ENCODE measurements at regions not wholly inside any gene's neighbourhood (a gene's known extent, or its start where the extent isn't known, plus 50 kb on each side); places are given as distances from the start of the nearest gene placed in this dataset.

DNA sequence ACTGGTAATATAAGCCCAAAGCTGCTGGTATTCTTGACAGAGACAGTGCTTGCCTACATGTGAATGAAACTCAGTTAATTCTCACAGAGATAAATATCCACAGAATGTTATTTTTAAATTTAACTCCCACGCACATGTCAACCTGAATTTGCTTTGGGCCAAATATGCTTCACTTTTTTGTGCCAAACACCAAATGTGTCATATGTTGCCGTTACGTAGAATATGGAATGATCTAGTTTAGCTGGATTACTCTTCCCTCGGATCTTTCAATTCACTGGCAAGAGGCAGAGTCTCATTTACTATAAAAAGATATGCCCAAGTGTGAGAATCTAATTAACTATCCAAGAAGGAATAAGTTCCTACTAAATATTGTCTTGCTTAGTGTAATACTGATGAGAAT, 933.4 kb upstream of the COX7C start:
- Histone ChIP-seq H3K27ac (ENCODE audit: low read depth, low read length) (no peak overlapping the region), H3K9me3 (ENCODE audit: control insufficient read depth, insufficient read depth, low read length) (no peaks in the 10 kb centered on the region), H3K27me3 (ENCODE audit: control insufficient read depth, insufficient read depth, low read length) (no peaks in the 10 kb centered on the region)

DNA sequence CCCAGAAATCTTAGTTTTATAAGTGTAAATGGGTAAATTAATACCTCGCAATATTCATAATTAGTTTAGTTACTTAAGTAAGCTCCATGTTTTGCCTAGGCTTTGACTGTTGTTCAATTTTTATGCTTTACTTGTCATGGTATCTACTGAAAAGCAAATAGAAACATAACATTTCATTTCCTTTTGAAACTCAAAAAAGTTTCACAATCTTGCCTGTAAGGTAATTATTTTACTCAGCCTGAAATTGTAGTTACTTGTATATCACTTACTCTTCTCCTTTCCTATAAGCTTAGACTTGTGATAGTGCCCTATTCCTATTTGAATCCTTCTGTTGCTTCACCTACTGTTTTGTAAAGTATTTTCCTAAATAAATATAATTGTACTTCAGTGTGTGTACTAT, 914.4 kb upstream of the COX7C start:
- Histone ChIP-seq H3K36me3 (ENCODE audit: control insufficient read depth, insufficient read depth, low read length) (no peaks in the 10 kb centered on the region), H3K27ac (ENCODE audit: low read depth, low read length) (no peak overlapping the region), H3K9me3 (ENCODE audit: control insufficient read depth, insufficient read depth, low read length) (no peaks in the 10 kb centered on the region), H3K9ac (ENCODE audit: low read depth, low read length) (no peak overlapping the region), H3K4me1 (ENCODE audit: control insufficient read depth, insufficient read depth, low read length) (no peaks in the 10 kb centered on the region), H3K4me3 (ENCODE audit: low read depth, low read length) (no peak overlapping the region), H3K27me3 (ENCODE audit: control insufficient read depth, insufficient read depth, low read length) (no peaks in the 10 kb centered on the region)

More for the DNA sequence above, 933.4 kb upstream of the COX7C start:
- no peak overlapping the region for H3K4me3 ChIP-seq (ENCODE audit: low read depth, low read length)
- H3K4me1 ChIP-seq (ENCODE audit: control insufficient read depth, insufficient read depth, low read length) = no peaks in the 10 kb centered on the region
- no peak overlapping the region for H3K9ac ChIP-seq (ENCODE audit: low read depth, low read length)
- H3K36me3 ChIP-seq (ENCODE audit: control insufficient read depth, insufficient read depth, low read length) = no peaks in the 10 kb centered on the region

DNA sequence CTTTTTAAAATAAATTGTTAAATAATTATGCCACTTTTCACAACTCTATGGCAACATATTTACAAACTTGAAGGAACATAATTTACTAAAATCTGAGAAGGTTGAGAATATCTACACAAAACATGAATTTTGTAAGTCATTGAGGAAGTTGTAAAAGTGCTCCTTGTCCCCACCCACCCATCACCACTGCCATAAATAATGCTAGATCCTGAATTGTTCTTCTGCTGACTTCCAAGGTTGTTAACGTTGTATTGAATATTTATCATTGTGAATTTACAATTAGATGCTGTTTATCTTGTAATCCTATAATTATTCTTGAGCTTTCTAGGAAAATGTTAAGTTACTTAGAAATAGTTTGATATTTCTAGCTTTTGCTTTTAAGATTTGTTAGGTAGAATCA, 908.0 kb upstream of the COX7C start:
- no peaks in the 10 kb centered on the region for H3K27me3 ChIP-seq (ENCODE audit: control insufficient read depth, insufficient read depth, low read length)
- no peaks in the 10 kb centered on the region for H3K4me1 ChIP-seq (ENCODE audit: control insufficient read depth, insufficient read depth, low read length)
- H3K9me3 ChIP-seq (ENCODE audit: control insufficient read depth, insufficient read depth, low read length) = no peaks in the 10 kb centered on the region
- no peak overlapping the region for H3K27ac ChIP-seq (ENCODE audit: low read depth, low read length)
- no peak overlapping the region for H3K9ac ChIP-seq (ENCODE audit: low read depth, low read length)
- no peaks in the 10 kb centered on the region for H3K36me3 ChIP-seq (ENCODE audit: control insufficient read depth, insufficient read depth, low read length)
- H3K4me3 ChIP-seq (ENCODE audit: low read depth, low read length) = no peak overlapping the region

DNA sequence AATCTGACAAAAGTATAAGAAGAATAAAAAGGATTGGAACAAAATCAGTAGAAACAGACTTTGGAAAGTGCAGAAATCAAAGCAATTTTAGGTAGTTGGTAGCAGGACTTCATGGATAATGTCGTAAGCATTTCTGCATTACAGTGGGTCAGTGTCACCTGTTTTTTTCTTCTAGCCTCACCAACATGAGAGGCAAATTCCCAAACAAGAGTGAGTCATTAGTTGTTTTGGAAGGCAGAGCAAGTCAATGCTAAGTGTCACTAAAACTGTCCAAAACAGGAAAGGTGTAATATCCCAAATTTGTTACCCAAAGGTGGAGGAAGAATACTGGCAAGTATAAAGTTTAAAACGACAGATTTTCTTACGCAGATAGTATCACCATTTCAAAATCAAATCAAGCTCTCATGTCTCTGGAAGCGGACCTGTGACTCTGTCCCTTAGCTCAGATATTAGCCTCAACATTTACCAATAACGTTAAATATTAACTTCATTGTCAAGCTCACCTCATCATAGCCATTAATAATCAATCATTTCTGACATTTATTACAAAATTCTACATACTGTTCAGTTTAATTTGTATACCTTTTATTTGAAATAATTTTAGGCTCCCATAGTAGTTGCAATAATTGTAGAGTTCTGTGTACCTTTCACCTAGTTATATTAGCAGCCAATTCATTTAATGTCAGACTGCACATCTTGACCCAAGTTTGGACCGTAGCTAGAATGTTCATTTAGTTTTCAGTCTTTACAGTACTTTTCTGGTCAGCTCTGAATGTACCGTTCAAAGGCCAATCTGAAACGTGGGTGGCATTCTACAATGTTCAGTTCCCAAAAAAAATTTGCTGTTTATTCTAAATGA, 901.2 kb upstream of the COX7C start:
- Histone ChIP-seq H3K27me3 (ENCODE audit: control insufficient read depth, insufficient read depth, low read length) (no peaks in the 10 kb centered on the region), H3K9ac (ENCODE audit: low read depth, low read length) (no peak overlapping the region), H3K4me3 (ENCODE audit: low read depth, low read length) (no peak overlapping the region)

DNA sequence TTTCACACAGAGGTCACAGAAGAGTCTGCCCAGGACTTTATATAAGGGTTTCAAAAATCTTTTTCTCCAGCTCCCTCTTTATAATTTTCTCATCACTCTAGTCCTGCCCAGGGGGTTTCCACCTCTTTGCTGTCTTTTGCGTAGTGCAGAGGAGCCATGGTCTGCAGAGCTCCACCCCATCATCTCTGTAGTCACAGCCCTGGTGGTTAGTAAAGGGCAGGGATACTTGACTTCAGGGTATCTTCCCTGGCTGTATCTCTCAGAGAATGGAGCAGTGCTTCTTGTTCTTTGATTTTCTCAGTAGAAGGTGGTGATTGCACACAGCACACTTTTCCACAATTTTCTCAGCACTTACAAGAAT, 900.6 kb upstream of the COX7C start:
- Histone ChIP-seq H3K4me3 (ENCODE audit: low read depth, low read length) (no peak overlapping the region), H3K4me1 (ENCODE audit: control insufficient read depth, insufficient read depth, low read length) (0 out of 2 replicates have a peak, but pooled peaks cover 3% of the 10 kb centered on the region), H3K9me3 (ENCODE audit: control insufficient read depth, insufficient read depth, low read length) (no peaks in the 10 kb centered on the region; the same call in 1 of the 2 replicates), H3K27me3 (ENCODE audit: control insufficient read depth, insufficient read depth, low read length) (no peaks in the 10 kb centered on the region), H3K36me3 (ENCODE audit: control insufficient read depth, insufficient read depth, low read length) (no peaks in the 10 kb centered on the region), H3K9ac (ENCODE audit: low read depth, low read length) (no peak overlapping the region), H3K27ac (ENCODE audit: low read depth, low read length) (no peak overlapping the region)

More for the DNA sequence above, 901.2 kb upstream of the COX7C start:
- no peaks in the 10 kb centered on the region for H3K9me3 ChIP-seq (ENCODE audit: control insufficient read depth, insufficient read depth, low read length)
- 0 out of 2 replicates have a peak, but pooled peaks cover 3% of the 10 kb centered on the region for H3K4me1 ChIP-seq (ENCODE audit: control insufficient read depth, insufficient read depth, low read length)
- no peak overlapping the region for H3K27ac ChIP-seq (ENCODE audit: low read depth, low read length)
- no peaks in the 10 kb centered on the region for H3K36me3 ChIP-seq (ENCODE audit: control insufficient read depth, insufficient read depth, low read length)

DNA sequence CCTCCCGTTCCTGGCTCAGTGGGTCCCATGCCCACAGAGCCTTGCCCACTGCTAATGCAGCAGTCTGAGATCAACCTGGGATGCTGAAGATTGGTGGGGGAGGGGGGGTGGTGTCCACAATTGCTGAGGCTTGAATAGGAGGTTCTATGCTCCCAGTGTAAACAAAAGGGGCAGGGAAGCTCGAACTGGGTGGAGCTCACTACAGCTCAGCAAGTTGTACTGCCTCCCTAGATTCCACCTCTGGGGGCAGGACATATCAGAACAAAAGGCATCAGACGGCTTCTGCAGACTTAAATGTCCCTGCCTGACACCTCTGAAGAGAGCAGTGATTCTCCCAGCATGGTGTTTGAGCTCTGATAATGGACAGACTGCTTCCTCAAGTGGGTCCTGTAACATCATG, 885.6 kb upstream of the COX7C start:
- Histone ChIP-seq H3K4me3 (ENCODE audit: low read depth, low read length) (no peak overlapping the region), H3K36me3 (ENCODE audit: control insufficient read depth, insufficient read depth, low read length) (no peaks in the 10 kb centered on the region), H3K4me1 (ENCODE audit: control insufficient read depth, insufficient read depth, low read length) (no peaks in the 10 kb centered on the region), H3K27ac (ENCODE audit: low read depth, low read length) (no peak overlapping the region), H3K9me3 (ENCODE audit: control insufficient read depth, insufficient read depth, low read length) (no peaks in the 10 kb centered on the region), H3K27me3 (ENCODE audit: control insufficient read depth, insufficient read depth, low read length) (no peaks in the 10 kb centered on the region), H3K9ac (ENCODE audit: low read depth, low read length) (no peak overlapping the region)

DNA sequence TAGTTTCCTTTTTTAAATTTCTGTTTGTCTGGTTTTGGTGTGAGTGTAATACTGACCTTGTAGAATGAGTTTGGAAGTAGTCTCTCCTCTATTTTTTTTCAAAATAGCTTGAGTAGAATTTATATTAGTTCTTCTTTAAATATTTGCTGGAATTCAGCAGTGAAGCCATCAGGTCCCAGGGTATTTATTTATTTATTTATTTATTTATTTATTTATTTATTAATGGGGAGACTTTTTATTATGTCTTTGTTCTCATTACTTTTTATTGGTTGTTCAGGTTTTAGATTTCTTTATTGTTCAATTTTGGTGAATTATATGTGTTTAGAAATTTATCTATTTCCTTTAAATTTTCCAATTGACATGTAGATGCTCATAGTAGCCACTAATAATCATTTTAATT, 875.8 kb upstream of the COX7C start:
- H3K9ac ChIP-seq (ENCODE audit: low read depth, low read length) = no peak overlapping the region
- H3K27ac ChIP-seq (ENCODE audit: low read depth, low read length) = no peak overlapping the region
- H3K36me3 ChIP-seq (ENCODE audit: control insufficient read depth, insufficient read depth, low read length) = no peaks in the 10 kb centered on the region
- H3K9me3 ChIP-seq (ENCODE audit: control insufficient read depth, insufficient read depth, low read length) = peaks cover 16% of the 10 kb centered on the region
- no peaks in the 10 kb centered on the region for H3K4me1 ChIP-seq (ENCODE audit: control insufficient read depth, insufficient read depth, low read length)
- H3K4me3 ChIP-seq (ENCODE audit: low read depth, low read length) = no peak overlapping the region
- H3K27me3 ChIP-seq (ENCODE audit: control insufficient read depth, insufficient read depth, low read length) = no peaks in the 10 kb centered on the region

DNA sequence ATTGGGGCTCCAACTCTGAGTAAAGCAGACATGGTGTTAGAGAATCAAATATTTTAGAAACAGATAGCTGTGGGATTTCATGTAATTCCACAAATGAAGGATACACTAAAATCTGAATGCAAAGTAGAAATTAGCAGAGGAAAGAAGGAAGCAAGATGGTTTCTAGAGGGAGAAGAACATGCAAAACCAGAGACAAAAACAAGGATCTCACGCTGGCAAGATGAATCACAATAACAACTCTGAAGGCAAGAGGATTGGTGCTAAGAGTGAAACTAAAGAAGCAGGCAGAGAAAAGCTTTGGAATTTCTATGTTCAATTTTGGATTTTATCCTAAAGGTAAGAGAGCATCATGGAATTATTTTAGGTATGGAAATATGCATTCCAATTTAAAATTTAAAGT, 857.2 kb upstream of the COX7C start:
- Histone ChIP-seq H3K27ac (ENCODE audit: low read depth, low read length) (peak overlapping the region; percentile 73), H3K36me3 (ENCODE audit: control insufficient read depth, insufficient read depth, low read length) (no peaks in the 10 kb centered on the region), H3K9me3 (ENCODE audit: control insufficient read depth, insufficient read depth, low read length) (no peaks in the 10 kb centered on the region), H3K4me3 (ENCODE audit: low read depth, low read length) (no peak overlapping the region), H3K4me1 (ENCODE audit: control insufficient read depth, insufficient read depth, low read length) (peaks cover 15% of the 10 kb centered on the region), H3K27me3 (ENCODE audit: control insufficient read depth, insufficient read depth, low read length) (no peaks in the 10 kb centered on the region), H3K9ac (ENCODE audit: low read depth, low read length) (no peak overlapping the region)

DNA sequence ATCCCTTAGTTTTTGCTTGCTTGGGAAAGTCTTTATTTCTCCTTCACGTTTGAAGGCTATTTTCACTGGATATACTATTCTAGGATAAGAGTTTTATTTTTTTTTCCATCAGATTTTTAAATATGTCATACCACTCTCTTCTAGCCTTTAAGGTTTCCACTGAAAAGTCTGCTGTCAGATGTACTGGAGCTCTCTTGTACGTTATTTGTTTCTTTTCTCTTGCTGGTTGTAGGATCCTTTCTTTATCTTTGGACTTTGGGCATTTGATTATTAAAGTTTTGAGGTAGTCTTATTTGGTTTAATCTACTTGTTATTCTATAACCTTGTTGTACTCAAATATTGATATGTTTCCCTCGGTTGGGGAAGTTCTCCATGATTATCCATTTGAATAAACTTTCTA, 848.4 kb upstream of the COX7C start:
- no peak overlapping the region for H3K9ac ChIP-seq (ENCODE audit: low read depth, low read length)
- H3K27ac ChIP-seq (ENCODE audit: low read depth, low read length) = no peak overlapping the region
- no peaks in the 10 kb centered on the region; the same call in 1 of the 2 replicates for H3K9me3 ChIP-seq (ENCODE audit: control insufficient read depth, insufficient read depth, low read length)
- no peaks in the 10 kb centered on the region for H3K27me3 ChIP-seq (ENCODE audit: control insufficient read depth, insufficient read depth, low read length)
- H3K36me3 ChIP-seq (ENCODE audit: control insufficient read depth, insufficient read depth, low read length) = no peaks in the 10 kb centered on the region
- no peaks in the 10 kb centered on the region for H3K4me1 ChIP-seq (ENCODE audit: control insufficient read depth, insufficient read depth, low read length)
- no peak overlapping the region for H3K4me3 ChIP-seq (ENCODE audit: low read depth, low read length)

DNA sequence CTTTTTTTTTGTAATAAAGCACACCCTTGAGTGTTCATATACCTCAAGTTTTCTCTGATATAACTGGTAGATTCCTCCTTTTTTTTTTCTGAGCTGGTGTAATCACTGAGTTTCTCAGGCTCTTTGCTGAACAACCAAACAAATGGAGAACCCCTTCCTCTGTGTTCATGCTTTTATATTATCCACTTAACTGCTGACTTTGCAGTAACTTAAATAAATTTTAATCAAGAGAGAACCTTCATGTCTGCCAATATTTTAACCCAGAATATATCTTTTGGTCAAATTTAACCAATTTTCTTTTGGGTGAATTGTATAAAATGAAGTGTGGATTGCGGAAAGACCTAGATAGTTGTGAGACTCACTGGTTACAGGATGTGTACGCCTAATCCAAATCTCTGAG, 833.0 kb upstream of the COX7C start:
- no peak overlapping the region for H3K9ac ChIP-seq (ENCODE audit: low read depth, low read length)
- H3K9me3 ChIP-seq (ENCODE audit: control insufficient read depth, insufficient read depth, low read length) = no peaks in the 10 kb centered on the region
- H3K36me3 ChIP-seq (ENCODE audit: control insufficient read depth, insufficient read depth, low read length) = no peaks in the 10 kb centered on the region
- H3K4me3 ChIP-seq (ENCODE audit: low read depth, low read length) = no peak overlapping the region
- H3K27me3 ChIP-seq (ENCODE audit: control insufficient read depth, insufficient read depth, low read length) = no peaks in the 10 kb centered on the region
- no peak overlapping the region for H3K27ac ChIP-seq (ENCODE audit: low read depth, low read length)
- no peaks in the 10 kb centered on the region for H3K4me1 ChIP-seq (ENCODE audit: control insufficient read depth, insufficient read depth, low read length)

DNA sequence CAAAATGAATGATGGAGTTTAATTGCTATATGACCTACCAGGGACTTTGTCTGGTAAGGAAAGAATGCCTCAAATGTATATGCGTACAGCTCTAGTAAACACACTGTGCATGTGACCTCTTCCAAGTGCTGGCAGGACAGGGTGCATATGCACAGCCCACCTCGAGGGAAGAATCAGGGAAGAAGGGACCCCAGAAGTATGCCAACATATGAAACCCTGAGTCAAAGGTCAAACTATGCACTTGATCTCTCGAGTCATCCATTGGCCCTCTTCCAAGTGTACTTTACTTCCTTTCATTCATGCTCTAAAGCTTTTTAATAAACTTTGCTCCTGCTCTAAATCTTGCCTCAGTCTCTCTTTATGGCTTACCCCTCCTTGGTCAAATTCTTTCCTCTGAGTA, 804.6 kb upstream of the COX7C start:
- no peaks in the 10 kb centered on the region for H3K36me3 ChIP-seq (ENCODE audit: control insufficient read depth, insufficient read depth, low read length)

More for the DNA sequence above, 804.6 kb upstream of the COX7C start:
- H3K9me3 ChIP-seq (ENCODE audit: control insufficient read depth, insufficient read depth, low read length) = peaks cover 3% of the 10 kb centered on the region; the same call in 1 of the 2 replicates
- no peaks in the 10 kb centered on the region for H3K27me3 ChIP-seq (ENCODE audit: control insufficient read depth, insufficient read depth, low read length)
- peaks cover 31% of the 10 kb centered on the region for H3K4me1 ChIP-seq (ENCODE audit: control insufficient read depth, insufficient read depth, low read length)
- no peak overlapping the region for H3K4me3 ChIP-seq (ENCODE audit: low read depth, low read length)
- no peak overlapping the region for H3K27ac ChIP-seq (ENCODE audit: low read depth, low read length)
- no peak overlapping the region for H3K9ac ChIP-seq (ENCODE audit: low read depth, low read length)

Data from HUES48 (cell line).